GM18517 (cell line): ENCODE measurements at regions not wholly inside any gene's neighbourhood (a gene's known extent, or its start where the extent isn't known, plus 50 kb on each side); places are given as distances from the start of the nearest gene placed in this dataset.
"Not testable (repeated sequence)": the region's sequence is repeated elsewhere in the genome, so short reads cannot be mapped to it uniquely, and the experiment has no call there.

Experiments
- ATAC-seq: cut with Tn5 transposase; IDR thresholded peaks from one replicate; pipeline ENCODE4 v1.9.1; 2021; ENCODE audit warnings: mild to moderate bottlenecking, moderate library complexity; ENCODE audit not compliant: unreplicated experiment

- no peak for ATAC-seq
Observed at GRCh38 chr13:79191501-79191900, 214.6 kb downstream of the RBM26 start.

GRCh38 chr13:79190932-79191331 is 215.1 kb downstream of the RBM26 start:
- peak; percentile 31 for ATAC-seq

GRCh38 chr13:79187917-79188690 is 218.0 kb downstream of the RBM26 start:
- no peak for ATAC-seq

- no peak for ATAC-seq
Observed at GRCh38 chr13:79185580-79185979, 220.5 kb downstream of the RBM26 start.

- no peak for ATAC-seq
Observed at GRCh38 chr13:79183231-79183630, 222.8 kb downstream of the RBM26 start.

- not testable (repeated sequence) for ATAC-seq
Observed at GRCh38 chr13:79173691-79174090, 232.4 kb downstream of the RBM26 start.

- not testable (repeated sequence) for ATAC-seq
Observed at GRCh38 chr13:79172924-79173323, 233.1 kb downstream of the RBM26 start.

- ATAC-seq = no peak
Observed at GRCh38 chr13:79171141-79172061, 234.7 kb downstream of the RBM26 start.

- no peak for ATAC-seq
Observed at GRCh38 chr13:79160818-79161217, 245.2 kb downstream of the RBM26 start.

GRCh38 chr13:79155883-79156282 is 250.2 kb downstream of the RBM26 start:
- ATAC-seq = no peak

- no peak for ATAC-seq
Observed at GRCh38 chr13:79149210-79149609, 256.8 kb downstream of the RBM26 start.

GRCh38 chr13:79141082-79141481 is 265.0 kb downstream of the RBM26 start:
- no peak for ATAC-seq

GRCh38 chr13:79128158-79128557 is 277.9 kb downstream of the RBM26 start:
- ATAC-seq = no peak

GRCh38 chr13:79126706-79127105 is 279.3 kb downstream of the RBM26 start:
- no peak for ATAC-seq

- no peak for ATAC-seq
Observed at GRCh38 chr13:79124183-79124582, 281.9 kb downstream of the RBM26 start.

- no peak for ATAC-seq
Observed at GRCh38 chr13:79121286-79121685, 284.8 kb downstream of the RBM26 start.

- no peak for ATAC-seq
Observed at GRCh38 chr13:79119578-79120107, 286.4 kb downstream of the RBM26 start.

GRCh38 chr13:79112016-79112415 is 294.0 kb downstream of the RBM26 start:
- ATAC-seq = no peak

GRCh38 chr13:79108914-79109643 is 297.0 kb downstream of the RBM26 start:
- ATAC-seq = peak; percentile 93

- ATAC-seq = no peak
Observed at GRCh38 chr13:79098596-79098995, 307.5 kb downstream of the RBM26 start.

GRCh38 chr13:79097201-79097600 is 308.9 kb downstream of the RBM26 start:
- ATAC-seq = no peak
